Thyroid gland (tissue), 4 donors: ENCODE measurements at regions not wholly inside any gene's neighbourhood (a gene's known extent, or its start where the extent isn't known, plus 50 kb on each side); places are given as distances from the start of the nearest gene placed in this dataset.

ENCODE experiments used
- POLR2A ChIP-seq, 2 donors: fragments of 450-650 bp; IDR thresholded peaks; one replicate each; pipeline ENCODE4 v1.6.1; 2017; ENCODE audit warnings: antibody characterized with exemption in 2 of 2, mild to moderate bottlenecking in 2 of 2, moderate library complexity in 1 of 2
- TF ChIP-seq, protein P1 (sequence below), 6 experiments: fragments of 200-600 bp in 3 of 6; fragments of 450-650 bp in 3 of 6; sonication (generic) in 3 of 6; IDR thresholded peaks; one replicate each; pipeline ENCODE4 v1.5.1; 2016 to 2019; ENCODE audit warnings: antibody characterized with exemption in 6 of 6, mild to moderate bottlenecking in 2 of 6, inconsistent platforms in 1 of 6, moderate library complexity in 1 of 6

GRCh38 chr13:76680112-76680511 lies 206.1 kb downstream of the KCTD12 start:
- TF ChIP-seq, protein P1, sequence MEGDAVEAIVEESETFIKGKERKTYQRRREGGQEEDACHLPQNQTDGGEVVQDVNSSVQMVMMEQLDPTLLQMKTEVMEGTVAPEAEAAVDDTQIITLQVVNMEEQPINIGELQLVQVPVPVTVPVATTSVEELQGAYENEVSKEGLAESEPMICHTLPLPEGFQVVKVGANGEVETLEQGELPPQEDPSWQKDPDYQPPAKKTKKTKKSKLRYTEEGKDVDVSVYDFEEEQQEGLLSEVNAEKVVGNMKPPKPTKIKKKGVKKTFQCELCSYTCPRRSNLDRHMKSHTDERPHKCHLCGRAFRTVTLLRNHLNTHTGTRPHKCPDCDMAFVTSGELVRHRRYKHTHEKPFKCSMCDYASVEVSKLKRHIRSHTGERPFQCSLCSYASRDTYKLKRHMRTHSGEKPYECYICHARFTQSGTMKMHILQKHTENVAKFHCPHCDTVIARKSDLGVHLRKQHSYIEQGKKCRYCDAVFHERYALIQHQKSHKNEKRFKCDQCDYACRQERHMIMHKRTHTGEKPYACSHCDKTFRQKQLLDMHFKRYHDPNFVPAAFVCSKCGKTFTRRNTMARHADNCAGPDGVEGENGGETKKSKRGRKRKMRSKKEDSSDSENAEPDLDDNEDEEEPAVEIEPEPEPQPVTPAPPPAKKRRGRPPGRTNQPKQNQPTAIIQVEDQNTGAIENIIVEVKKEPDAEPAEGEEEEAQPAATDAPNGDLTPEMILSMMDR (IDR thresholded peaks at IDR 0.05), result no peak
- no peak for TF ChIP-seq POLR2A (IDR thresholded peaks at IDR 0.05)
